ENCODE measurements at regions not wholly inside any gene's neighbourhood (a gene's known extent, or its start where the extent isn't known, plus 50 kb on each side); places are given as distances from the start of the nearest gene placed in this dataset.

DNA sequence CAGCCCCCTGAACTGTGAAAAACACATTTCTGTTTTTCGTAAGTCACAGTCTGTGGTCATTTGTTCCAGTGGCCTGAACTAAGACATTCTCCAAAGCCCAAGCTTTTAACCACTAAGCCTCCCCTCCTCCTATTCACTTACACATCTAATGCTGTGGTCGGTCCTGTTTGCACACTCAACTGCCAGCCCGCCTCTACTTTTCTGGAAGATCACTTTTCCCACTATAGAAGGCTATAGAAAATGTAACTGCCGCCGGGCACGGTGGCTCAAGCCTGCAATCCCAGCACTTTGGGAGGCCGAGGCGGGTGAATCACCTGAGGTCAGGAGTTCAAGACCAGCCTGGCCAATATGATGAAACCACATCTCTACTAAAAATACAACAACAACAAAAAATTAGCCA, 524.7 kb upstream of the TMEM132C start:
- TF ChIP-seq YY1 (IDR thresholded peaks at IDR 0.05; ENCODE audit: low read depth) (no peak), FOXM1 (IDR thresholded peaks at IDR 0.05; ENCODE audit: borderline replicate concordance, low read depth) (no peak), MAX (IDR thresholded peaks at IDR 0.05) (no peak), CEBPB (IDR thresholded peaks at IDR 0.05) (no peak), RAD21 (IDR thresholded peaks at IDR 0.05; ENCODE audit: low read depth) (no peak)
- TF ChIP-seq, protein P1, sequence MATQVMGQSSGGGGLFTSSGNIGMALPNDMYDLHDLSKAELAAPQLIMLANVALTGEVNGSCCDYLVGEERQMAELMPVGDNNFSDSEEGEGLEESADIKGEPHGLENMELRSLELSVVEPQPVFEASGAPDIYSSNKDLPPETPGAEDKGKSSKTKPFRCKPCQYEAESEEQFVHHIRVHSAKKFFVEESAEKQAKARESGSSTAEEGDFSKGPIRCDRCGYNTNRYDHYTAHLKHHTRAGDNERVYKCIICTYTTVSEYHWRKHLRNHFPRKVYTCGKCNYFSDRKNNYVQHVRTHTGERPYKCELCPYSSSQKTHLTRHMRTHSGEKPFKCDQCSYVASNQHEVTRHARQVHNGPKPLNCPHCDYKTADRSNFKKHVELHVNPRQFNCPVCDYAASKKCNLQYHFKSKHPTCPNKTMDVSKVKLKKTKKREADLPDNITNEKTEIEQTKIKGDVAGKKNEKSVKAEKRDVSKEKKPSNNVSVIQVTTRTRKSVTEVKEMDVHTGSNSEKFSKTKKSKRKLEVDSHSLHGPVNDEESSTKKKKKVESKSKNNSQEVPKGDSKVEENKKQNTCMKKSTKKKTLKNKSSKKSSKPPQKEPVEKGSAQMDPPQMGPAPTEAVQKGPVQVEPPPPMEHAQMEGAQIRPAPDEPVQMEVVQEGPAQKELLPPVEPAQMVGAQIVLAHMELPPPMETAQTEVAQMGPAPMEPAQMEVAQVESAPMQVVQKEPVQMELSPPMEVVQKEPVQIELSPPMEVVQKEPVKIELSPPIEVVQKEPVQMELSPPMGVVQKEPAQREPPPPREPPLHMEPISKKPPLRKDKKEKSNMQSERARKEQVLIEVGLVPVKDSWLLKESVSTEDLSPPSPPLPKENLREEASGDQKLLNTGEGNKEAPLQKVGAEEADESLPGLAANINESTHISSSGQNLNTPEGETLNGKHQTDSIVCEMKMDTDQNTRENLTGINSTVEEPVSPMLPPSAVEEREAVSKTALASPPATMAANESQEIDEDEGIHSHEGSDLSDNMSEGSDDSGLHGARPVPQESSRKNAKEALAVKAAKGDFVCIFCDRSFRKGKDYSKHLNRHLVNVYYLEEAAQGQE (IDR thresholded peaks at IDR 0.05; ENCODE audit: low read depth) = no peak
